ENCODE measurements at regions not wholly inside any gene's neighbourhood (a gene's known extent, or its start where the extent isn't known, plus 50 kb on each side); places are given as distances from the start of the nearest gene placed in this dataset.

DNA sequence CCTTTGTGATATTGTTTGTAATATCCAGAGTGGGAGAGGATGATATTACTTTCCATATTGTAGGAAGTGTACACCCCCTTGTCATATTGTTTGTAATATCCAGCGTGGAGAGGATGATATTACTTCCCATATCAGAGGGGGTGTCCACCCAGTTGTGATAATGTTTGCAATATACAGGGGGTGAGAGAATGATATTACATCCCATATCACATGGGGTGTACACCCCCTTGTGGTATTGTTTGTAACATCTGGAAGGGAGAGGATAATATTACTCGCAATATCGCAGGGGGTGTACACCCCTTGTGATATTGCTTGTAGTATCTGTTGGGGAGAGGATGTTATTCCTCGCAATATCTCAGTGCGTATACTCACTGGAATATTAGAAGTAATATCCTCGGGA lies 61.5 kb downstream of the PRSS23 start:
- H3K9me3 ChIP-seq (ENCODE audit: control insufficient read depth in 4 of 4, low read length in 3 of 4) = no peaks in the 10 kb centered on the region
- H3K27ac ChIP-seq (ENCODE audit: low read depth in 1 of 2, low read length in 2 of 2) = no peak overlapping the region
- WGBS = 91% methylated on average over 6 of the region's 6 CpGs
- no peaks in the 10 kb centered on the region for H3K4me1 ChIP-seq (ENCODE audit: control insufficient read depth in 4 of 4, insufficient read depth in 4 of 4, low read length in 3 of 4)
- peaks cover 0 to 6% (median 0%) of the 10 kb centered on the region in 4 donors for H3K27me3 ChIP-seq (ENCODE audit: control insufficient read depth in 4 of 4, insufficient read depth in 4 of 4, low read length in 3 of 4)
- no peak overlapping the region for H3K4me3 ChIP-seq (ENCODE audit: low read depth in 1 of 3, low read length in 3 of 3)
- TF ChIP-seq, protein P1, sequence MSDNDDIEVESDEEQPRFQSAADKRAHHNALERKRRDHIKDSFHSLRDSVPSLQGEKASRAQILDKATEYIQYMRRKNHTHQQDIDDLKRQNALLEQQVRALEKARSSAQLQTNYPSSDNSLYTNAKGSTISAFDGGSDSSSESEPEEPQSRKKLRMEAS (IDR thresholded peaks at IDR 0.05) = no peak
- no peak for DNase-seq (ENCODE audit: low spot score)
- H3K36me3 ChIP-seq (ENCODE audit: control insufficient read depth in 4 of 4, insufficient read depth in 3 of 4, low read depth in 1 of 4, low read length in 3 of 4) = no peaks in the 10 kb centered on the region
- no peak overlapping the region for H3K9ac ChIP-seq (ENCODE audit: low read depth in 1 of 2, low read length in 2 of 2)

DNA sequence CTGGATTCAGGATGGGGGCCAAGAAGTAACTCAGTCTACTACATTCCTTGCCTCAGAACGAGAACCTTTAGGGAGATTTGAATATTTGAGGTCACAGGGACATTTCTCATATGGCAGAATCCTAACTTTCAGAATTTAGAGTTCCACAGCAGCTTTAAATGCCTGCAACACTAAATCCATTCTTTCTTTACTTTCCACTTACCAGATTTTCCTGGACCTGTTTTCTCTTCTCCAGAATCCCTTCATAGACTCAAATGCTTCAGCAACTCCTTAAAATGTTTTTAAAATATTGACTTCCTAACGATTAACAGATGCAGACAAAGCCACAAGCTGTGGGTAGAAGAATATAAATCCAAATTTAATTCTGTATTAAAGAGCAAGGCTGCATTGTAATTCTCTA lies 63.1 kb downstream of the PRSS23 start:
- H3K36me3 ChIP-seq (ENCODE audit: control insufficient read depth in 4 of 4, insufficient read depth in 3 of 4, low read depth in 1 of 4, low read length in 3 of 4) = no peaks in the 10 kb centered on the region
- no peak overlapping the region for H3K9ac ChIP-seq (ENCODE audit: low read depth in 1 of 2, low read length in 2 of 2)
- peaks cover 0 to 6% (median 0%) of the 10 kb centered on the region in 4 donors for H3K27me3 ChIP-seq (ENCODE audit: control insufficient read depth in 4 of 4, insufficient read depth in 4 of 4, low read length in 3 of 4)
- H3K4me1 ChIP-seq (ENCODE audit: control insufficient read depth in 4 of 4, insufficient read depth in 4 of 4, low read length in 3 of 4) = no peaks in the 10 kb centered on the region
- no peaks in the 10 kb centered on the region for H3K9me3 ChIP-seq (ENCODE audit: control insufficient read depth in 4 of 4, low read length in 3 of 4)
- DNase-seq (ENCODE audit: low spot score) = no peak
- TF ChIP-seq EGR1 (IDR thresholded peaks at IDR 0.05; ENCODE audit: low read depth in 2 of 2) (no peak), NR2F2 (IDR thresholded peaks at IDR 0.05) (no peak), TAF1 (conservative IDR thresholded peaks at IDR 0.05) (no peak), HNF4A (conservative IDR thresholded peaks at IDR 0.05) (no peak), HNF4G (IDR thresholded peaks at IDR 0.05) (no peak), RAD21 (IDR thresholded peaks at IDR 0.05) (no peak), FOXA1 (IDR thresholded peaks at IDR 0.05) (no peak), FOXA2 (IDR thresholded peaks at IDR 0.05) (no peak), JUND (IDR thresholded peaks at IDR 0.05) (no peak), GABPA (IDR thresholded peaks at IDR 0.05 in 1 of 2, conservative IDR thresholded peaks at IDR 0.05 in 1 of 2) (no peak)
- TF ChIP-seq, protein P2, sequence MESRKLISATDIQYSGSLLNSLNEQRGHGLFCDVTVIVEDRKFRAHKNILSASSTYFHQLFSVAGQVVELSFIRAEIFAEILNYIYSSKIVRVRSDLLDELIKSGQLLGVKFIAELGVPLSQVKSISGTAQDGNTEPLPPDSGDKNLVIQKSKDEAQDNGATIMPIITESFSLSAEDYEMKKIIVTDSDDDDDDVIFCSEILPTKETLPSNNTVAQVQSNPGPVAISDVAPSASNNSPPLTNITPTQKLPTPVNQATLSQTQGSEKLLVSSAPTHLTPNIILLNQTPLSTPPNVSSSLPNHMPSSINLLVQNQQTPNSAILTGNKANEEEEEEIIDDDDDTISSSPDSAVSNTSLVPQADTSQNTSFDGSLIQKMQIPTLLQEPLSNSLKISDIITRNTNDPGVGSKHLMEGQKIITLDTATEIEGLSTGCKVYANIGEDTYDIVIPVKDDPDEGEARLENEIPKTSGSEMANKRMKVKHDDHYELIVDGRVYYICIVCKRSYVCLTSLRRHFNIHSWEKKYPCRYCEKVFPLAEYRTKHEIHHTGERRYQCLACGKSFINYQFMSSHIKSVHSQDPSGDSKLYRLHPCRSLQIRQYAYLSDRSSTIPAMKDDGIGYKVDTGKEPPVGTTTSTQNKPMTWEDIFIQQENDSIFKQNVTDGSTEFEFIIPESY (IDR thresholded peaks at IDR 0.05) = no peak
- TF ChIP-seq, protein P3, sequence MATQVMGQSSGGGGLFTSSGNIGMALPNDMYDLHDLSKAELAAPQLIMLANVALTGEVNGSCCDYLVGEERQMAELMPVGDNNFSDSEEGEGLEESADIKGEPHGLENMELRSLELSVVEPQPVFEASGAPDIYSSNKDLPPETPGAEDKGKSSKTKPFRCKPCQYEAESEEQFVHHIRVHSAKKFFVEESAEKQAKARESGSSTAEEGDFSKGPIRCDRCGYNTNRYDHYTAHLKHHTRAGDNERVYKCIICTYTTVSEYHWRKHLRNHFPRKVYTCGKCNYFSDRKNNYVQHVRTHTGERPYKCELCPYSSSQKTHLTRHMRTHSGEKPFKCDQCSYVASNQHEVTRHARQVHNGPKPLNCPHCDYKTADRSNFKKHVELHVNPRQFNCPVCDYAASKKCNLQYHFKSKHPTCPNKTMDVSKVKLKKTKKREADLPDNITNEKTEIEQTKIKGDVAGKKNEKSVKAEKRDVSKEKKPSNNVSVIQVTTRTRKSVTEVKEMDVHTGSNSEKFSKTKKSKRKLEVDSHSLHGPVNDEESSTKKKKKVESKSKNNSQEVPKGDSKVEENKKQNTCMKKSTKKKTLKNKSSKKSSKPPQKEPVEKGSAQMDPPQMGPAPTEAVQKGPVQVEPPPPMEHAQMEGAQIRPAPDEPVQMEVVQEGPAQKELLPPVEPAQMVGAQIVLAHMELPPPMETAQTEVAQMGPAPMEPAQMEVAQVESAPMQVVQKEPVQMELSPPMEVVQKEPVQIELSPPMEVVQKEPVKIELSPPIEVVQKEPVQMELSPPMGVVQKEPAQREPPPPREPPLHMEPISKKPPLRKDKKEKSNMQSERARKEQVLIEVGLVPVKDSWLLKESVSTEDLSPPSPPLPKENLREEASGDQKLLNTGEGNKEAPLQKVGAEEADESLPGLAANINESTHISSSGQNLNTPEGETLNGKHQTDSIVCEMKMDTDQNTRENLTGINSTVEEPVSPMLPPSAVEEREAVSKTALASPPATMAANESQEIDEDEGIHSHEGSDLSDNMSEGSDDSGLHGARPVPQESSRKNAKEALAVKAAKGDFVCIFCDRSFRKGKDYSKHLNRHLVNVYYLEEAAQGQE (IDR thresholded peaks at IDR 0.05) = no peak
- TF ChIP-seq, protein P4, sequence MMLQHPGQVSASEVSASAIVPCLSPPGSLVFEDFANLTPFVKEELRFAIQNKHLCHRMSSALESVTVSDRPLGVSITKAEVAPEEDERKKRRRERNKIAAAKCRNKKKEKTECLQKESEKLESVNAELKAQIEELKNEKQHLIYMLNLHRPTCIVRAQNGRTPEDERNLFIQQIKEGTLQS (IDR thresholded peaks at IDR 0.05) = no peak
- TF ChIP-seq, protein P5, sequence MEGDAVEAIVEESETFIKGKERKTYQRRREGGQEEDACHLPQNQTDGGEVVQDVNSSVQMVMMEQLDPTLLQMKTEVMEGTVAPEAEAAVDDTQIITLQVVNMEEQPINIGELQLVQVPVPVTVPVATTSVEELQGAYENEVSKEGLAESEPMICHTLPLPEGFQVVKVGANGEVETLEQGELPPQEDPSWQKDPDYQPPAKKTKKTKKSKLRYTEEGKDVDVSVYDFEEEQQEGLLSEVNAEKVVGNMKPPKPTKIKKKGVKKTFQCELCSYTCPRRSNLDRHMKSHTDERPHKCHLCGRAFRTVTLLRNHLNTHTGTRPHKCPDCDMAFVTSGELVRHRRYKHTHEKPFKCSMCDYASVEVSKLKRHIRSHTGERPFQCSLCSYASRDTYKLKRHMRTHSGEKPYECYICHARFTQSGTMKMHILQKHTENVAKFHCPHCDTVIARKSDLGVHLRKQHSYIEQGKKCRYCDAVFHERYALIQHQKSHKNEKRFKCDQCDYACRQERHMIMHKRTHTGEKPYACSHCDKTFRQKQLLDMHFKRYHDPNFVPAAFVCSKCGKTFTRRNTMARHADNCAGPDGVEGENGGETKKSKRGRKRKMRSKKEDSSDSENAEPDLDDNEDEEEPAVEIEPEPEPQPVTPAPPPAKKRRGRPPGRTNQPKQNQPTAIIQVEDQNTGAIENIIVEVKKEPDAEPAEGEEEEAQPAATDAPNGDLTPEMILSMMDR (IDR thresholded peaks at IDR 0.05; ENCODE audit: low read depth, low read length, missing input control) = no peak
- no peak overlapping the region for H3K27ac ChIP-seq (ENCODE audit: low read depth in 1 of 2, low read length in 2 of 2)
- H3K4me3 ChIP-seq (ENCODE audit: low read depth in 1 of 3, low read length in 3 of 3) = no peak overlapping the region
- WGBS = 55% methylated on average over 2 of the region's 2 CpGs
